ENCODE measurements at regions not wholly inside any gene's neighbourhood (a gene's known extent, or its start where the extent isn't known, plus 50 kb on each side); places are given as distances from the start of the nearest gene placed in this dataset.

DNA sequence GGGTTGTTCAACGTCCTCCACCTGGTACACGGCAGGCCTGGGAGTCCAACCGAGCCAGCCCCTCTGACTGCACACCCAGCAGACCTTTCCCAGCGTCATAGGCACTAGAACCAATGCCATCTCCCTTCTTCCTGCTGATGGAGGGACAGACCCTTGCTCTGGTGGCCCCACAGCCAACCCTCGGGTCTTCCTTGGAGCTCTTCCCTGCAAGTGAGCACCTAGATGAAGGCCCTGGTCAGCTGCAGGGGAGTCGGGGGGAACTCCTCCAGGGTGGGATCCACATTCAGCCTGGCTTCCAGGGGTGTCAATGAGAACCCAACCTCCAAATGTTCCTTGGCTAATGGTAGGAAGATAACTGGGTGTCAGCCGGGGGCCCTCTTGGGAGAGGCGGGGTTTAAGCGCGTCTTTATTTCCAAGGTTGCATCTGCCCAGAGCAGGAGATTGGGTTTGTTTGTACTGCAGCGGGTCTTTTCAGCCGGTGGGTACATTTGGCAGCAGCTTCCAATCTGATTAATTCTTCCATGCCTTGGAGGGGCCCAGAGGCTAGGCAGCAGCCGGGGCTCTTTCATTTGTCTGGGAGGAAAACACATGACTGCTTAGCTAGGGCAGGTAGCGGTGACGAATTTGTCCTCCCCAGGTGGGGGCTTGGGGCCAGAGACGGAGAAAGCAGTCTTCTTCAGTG is 56.0 kb upstream of the SHISAL1 start:
- DNase-seq (ENCODE audit: low spot score): no peak

DNA sequence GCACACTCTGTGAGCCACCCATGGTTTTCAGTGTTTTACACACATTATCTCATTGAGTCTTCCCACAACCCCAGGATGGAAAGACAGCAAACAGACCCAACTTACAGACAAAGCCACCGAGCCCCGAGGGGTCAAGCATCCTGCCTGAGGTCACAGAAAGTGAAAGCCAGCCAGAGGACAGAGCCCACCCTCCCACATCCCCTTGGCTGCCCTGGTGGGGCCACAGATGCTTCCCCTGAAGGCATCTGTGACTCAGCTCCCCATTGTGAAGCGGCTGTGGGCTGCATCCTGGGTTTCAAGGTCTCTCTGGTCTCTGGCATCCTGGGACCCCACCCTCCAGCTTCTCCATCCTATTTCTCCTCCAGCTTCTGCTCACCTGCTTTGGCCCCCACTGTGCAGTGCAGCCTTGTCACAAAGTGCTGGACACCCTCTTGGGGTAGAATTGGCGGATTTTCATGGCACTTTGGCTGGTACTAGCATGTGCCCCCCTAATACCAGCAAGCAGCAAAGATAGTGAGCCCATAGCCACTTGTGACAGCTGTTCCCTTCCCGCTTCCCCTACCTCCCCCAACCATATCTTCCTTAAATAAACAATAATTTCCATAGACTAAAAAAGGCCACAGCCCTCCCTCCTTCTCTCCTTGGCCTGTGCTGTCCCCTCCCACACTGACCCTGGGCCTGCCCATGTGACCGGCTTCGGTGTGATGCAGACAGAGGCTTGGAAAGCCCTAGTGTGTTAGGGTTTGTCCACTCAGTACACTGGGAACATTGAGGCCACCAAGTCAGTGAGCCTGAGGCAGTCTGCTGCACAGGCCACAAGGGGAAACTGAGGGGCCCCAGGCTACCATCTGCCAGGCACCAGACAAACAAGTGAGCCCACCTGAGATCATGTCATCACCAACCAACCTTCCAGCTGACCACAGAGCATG is 53.9 kb upstream of the SHISAL1 start:
- no peak for DNase-seq (ENCODE audit: low spot score)

DNA sequence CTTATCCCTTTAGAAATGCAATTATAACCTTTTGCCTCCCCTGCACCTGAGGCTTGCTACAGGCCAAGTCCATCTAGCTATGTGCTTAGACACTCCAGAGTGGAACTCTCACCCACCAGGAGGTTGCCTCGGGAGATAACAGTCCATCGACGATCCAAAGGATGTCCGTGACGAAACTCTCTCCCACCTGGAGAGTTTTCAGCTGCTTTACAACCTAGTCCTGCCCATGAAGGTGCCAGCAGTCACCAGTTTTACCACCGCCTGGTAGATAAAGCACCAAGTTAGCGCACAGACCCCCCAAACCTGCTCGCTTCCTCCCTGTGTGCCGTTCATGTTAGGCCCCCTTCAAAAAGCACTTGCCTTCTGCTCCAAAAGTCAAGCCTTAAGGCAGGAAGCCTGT is 53.1 kb upstream of the SHISAL1 start:
- DNase-seq (ENCODE audit: low spot score): no peak

DNA sequence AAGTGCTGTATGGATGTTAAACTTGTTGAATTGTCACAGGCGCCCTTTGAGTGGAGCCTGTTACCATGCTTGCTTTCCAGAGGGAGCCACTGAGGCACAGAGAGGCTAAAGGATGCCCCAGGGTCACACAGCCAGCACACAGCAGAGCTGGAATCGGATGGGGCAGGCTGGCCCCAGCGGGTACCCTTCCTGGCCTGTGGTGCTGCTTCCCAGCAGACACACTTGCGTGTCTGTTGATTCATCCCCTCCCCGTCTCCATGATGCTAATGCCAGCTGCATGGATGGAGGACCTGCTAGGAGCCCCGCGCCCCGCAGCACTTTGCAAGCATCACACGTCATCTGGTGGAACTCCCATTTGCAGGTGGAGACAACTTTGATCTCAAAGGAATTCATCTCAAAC is 52.4 kb upstream of the SHISAL1 start:
- no peak for DNase-seq (ENCODE audit: low spot score)

DNA sequence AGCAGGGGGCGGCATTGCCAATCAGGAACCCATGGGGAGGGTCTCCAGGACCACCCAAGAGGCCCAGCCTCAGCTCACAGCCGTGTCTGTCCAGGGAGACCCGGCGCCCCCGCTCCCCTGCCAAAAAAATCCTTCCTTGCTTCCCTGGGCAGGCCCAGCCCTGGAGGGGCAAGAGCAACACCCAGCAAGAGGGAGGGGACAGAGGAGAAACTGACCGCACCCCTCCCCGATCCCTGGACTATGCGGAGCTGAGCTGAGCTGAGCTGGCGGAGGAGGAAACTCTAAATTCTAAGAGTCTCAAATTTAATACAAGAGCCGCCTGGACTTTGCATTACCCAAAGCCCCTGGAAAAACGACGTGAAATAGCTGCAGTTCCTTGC is 52.0 kb upstream of the SHISAL1 start:
- DNase-seq (ENCODE audit: low spot score): no peak

DNA sequence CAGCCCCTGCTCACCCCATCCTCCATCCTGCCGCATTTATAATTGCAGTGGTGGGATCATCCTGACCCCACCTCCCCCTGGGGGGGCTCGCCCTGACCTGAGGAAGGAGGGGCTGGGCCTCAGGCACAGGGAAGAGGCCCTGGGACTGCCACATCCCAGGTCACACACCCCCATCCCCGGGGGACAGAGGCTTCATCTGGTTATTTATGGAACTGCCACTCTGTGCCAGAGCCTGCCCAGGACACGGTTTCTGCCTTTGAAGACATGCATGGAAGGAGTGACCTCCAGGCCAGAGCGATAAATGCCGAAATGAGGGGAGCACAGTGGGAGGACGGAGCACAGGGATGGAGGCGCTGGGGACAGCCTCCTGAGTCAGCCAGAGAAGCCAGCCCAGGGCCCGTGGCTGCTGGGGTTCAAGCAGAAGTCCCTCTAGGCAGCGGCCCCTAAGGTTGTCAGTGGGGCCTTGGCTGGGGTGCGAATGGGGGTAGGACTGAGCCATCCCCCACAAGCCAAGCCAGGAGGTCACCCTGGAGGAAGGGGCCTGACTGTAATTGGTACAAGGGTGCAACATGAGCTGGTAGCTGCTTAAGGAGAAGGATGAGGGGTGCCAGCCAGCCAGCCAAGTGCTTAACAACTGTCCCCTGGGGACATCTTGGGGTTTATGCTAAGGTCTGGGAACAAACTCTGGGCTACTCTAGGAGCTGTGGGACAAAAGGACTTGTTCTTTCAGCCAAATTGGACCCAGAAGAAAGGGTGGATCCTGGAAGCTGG is 51.4 kb upstream of the SHISAL1 start:
- no peak for DNase-seq (ENCODE audit: low spot score)

DNA sequence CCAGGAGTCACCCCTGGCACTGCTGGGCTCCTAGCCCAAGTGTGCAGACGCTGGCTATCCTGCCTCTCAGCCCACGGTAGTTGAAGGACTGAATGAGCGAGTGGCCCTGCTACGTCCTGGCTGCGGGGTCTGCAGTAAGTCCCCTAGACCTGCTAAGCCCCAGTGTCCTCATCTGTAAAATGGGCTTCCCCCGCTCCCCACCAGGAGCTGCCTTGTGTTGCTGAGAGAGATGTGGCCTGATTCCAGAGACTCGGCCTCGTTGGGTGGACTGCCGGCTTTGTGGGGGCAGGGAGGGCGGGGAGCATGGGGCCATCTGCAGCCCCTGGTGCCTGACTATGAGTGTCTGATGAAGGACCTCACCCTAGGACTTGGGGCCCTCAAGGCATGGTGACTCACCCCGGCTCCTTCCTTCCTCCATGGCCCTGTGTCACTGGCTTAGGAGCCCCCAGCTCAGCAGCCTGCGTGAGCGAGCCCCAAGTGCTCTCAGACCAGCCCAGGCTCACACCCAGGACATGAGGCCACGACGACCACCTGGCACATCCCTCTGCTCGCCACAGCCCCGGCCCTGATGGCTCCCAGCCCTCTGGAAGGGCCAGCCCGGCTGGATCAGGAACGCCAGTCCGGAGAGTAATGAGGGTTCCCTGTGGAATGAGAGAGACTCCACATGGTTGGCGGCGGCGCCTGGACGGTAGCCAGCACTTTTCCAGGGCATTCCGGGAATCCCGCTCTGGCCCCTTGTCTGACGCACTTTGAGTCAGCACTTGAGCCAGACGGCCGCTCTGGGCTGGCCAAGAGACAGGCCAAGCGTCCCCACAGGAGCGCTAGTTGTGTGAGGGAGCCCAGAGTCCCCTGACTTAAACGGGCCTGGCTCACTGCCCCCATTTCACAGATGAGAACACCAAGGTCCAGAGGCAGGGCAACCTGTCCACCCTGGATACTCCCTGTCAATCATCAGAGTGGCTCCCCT is 50.5 kb upstream of the SHISAL1 start:
- DNase-seq (ENCODE audit: low spot score): no peak

DNA sequence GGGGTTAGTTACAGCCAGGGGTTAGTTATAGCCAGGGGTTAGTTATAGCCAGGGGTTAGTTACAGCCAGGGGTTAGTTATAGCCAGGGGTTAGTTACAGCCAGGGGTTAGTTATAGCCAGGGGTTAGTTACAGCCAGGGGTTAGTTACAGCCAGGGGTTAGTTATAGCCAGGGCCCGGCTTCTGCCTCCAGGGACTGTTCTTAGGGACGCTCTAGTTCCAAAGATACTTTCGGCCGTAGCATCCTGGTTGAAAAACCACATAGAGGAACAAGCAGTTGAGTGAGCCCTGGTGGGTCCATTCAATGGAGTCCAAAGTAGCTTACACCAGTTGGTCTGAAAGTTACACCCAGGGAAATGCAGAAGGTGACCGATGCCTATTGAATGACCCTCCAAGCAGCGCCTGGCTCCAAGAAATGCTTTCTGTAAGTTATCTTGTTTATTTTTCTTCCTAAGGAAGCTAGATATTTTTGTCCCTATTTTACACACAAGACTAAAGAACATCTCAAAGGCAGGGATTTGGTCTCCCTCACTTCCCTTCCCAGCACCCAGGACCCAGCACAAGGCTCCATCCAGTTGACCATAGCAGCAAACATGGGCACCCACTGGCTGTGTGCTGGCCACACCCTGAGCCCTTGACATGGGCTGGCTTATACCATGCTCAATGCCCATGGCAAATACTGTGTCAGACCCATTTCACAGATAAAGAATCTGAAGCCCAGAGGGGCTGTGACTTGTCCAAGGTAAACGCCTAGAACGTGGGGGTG is 49.7 kb upstream of the SHISAL1 start:
- no peak for DNase-seq (ENCODE audit: low spot score)
